AG04450 (cell line): ENCODE measurements at regions not wholly inside any gene's neighbourhood (a gene's known extent, or its start where the extent isn't known, plus 50 kb on each side); places are given as distances from the start of the nearest gene placed in this dataset.
A peak's percentile ranks its signal among the peaks of the same experiment; 100 is the strongest.

Experiments used
- CTCF ChIA-PET: fragments of 300-600, 350-600 bp; formaldehyde crosslinking; extraction: SDS; loops from one replicate; lab custom pipeline; 2022; ENCODE audit warnings: antibody characterized with exemption, inconsistent platforms; lab: Charles Lee
- POLR2A ChIA-PET: fragments of 350-600 bp; formaldehyde crosslinking; extraction: SDS; loops from one replicate; lab custom pipeline; 2021; ENCODE audit warnings: antibody characterized with exemption, inconsistent platforms; lab: Yijun Ruan, JAX
- DNase-seq: peaks from one replicate; pipeline ENCODE4 v3.0.0-alpha.2; 2011; ENCODE audit warnings: low read depth, low spot score
- H3K27ac ChIP-seq: one replicate; pipeline ENCODE4 v1.5.1; 2012; ENCODE audit warnings: low read depth, low read length, control low read depth
- H3K27me3 ChIP-seq: one replicate; pipeline ENCODE4 v1.6.0; 2012; ENCODE audit warnings: low read length; ENCODE audit not compliant: control insufficient read depth, insufficient read depth
- H3K4me3 ChIP-seq: 2 replicates; pipeline ENCODE4 v1.5.1; 2011; ENCODE audit warnings: mild to moderate bottlenecking, low read depth, low read length, control low read depth
- H3K9me3 ChIP-seq: 2 replicates; pipeline ENCODE4 v1.5.1; 2012; ENCODE audit warnings: low read length; ENCODE audit not compliant: control insufficient read depth, insufficient read depth
- TF ChIP-seq, protein P1 (sequence below): IDR thresholded peaks from 2 replicates; pipeline ENCODE4 v1.5.1; 2011; ENCODE audit warnings: low read depth, low read length, control low read depth, inconsistent platforms

DNA sequence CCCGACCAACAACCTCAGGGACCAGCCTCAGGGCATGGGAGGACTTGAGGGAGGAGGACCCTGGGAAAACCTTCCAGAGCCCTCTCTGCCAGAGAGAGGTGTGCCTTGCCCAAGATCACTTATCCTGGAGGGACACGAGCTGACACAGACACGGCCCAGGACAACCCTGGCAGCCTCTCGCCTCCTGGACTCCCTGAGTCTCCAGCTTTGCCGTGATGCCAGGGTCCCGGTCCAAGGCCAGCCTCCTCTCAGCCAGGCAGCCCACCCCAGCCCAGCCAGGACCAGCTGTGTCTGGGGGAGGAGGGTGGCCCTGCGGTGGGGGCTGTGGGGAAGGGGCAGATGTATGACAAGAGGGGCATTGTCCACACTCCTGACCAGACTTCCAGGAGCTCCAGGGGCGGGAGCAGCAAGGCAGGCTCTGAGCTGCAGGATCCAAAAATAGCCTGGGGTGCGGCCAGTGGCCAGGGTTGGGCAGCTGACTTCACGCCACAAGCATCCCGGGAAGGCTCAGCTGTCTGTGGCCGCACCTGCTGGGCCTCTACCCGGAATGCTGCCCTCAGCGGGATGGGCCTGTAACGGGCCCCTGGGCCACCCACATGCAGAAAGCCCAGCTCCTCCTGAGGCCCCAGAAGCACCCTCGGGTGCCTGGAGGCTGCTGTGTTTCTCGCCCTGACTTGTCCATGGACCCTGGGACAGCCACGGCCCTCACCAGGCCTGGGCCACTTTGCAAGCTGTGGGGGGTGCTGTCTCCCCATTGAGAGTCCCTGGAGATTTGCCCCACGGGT is 65.5 kb upstream of the GPC1 start:
- H3K27me3 ChIP-seq: no peaks in the 10 kb centered on the region
- ChIA-PET CTCF (no interaction called here), POLR2A (interaction anchor here (0.8 to 1.3 kb wide), 5 partner anchors 12 to 66 kb away, joined by 3 to 17 read pairs (median 3); no protein-coding TSS in a partner anchor)
- no peaks in the 10 kb centered on the region; the same call in 1 of the 2 replicates for H3K9me3 ChIP-seq
- peak; percentile 89 for DNase-seq
- H3K27ac ChIP-seq: peak overlapping the region; percentile 97
- no peak overlapping the region for H3K4me3 ChIP-seq
- TF ChIP-seq, protein P1, sequence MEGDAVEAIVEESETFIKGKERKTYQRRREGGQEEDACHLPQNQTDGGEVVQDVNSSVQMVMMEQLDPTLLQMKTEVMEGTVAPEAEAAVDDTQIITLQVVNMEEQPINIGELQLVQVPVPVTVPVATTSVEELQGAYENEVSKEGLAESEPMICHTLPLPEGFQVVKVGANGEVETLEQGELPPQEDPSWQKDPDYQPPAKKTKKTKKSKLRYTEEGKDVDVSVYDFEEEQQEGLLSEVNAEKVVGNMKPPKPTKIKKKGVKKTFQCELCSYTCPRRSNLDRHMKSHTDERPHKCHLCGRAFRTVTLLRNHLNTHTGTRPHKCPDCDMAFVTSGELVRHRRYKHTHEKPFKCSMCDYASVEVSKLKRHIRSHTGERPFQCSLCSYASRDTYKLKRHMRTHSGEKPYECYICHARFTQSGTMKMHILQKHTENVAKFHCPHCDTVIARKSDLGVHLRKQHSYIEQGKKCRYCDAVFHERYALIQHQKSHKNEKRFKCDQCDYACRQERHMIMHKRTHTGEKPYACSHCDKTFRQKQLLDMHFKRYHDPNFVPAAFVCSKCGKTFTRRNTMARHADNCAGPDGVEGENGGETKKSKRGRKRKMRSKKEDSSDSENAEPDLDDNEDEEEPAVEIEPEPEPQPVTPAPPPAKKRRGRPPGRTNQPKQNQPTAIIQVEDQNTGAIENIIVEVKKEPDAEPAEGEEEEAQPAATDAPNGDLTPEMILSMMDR: no peak; the same call in 1 of the 2 replicates

DNA sequence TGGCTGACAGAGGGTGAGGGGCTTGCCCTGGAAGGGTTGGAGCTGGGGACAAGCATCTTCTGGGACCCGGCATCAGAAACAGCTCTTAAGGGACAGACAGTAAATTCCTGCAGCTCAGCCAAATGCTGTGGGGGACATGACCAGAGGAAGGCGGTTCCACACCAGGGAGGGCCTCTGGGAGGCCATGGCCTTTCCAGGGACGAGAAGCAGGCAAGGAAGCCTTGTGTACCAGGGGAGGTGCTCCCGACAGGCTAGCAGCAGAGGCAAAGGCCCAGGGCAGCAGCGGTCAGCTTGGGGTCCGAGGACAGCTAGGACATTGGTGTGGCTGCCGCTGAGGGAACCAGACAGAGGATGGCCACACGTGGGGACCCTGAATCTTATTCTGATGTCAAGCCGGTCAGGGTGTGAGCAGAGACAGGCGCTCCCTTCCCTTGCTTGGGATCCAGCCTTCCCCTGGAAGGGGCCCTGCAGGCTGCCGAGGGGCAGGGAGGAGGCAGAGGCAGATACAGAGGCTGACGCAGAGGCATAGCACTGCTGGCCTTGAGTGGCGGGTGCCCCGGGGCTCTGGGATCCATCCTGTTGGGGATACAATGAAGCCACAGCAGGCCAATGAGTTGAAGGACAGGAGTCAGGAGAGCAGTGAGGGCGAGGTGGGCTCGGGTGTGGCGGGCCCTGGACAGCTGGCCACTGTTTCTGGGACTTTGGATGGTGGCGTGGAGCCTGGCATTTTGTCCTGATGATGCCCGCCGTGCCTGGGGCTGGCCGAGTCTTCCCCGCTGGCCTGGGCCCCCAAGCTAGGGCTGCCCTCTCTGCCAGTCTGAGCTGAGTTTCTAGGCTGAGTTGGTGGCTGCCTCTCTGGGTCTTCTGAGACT is 64.1 kb upstream of the GPC1 start:
- DNase-seq: no peak
- TF ChIP-seq, protein P1: no peak
- Histone ChIP-seq H3K9me3 (peaks cover 3% of the 10 kb centered on the region; the same call in 1 of the 2 replicates), H3K4me3 (no peak overlapping the region), H3K27me3 (no peaks in the 10 kb centered on the region), H3K27ac (no peak overlapping the region)
- ChIA-PET CTCF (no interaction called here), POLR2A (no interaction called here)

DNA sequence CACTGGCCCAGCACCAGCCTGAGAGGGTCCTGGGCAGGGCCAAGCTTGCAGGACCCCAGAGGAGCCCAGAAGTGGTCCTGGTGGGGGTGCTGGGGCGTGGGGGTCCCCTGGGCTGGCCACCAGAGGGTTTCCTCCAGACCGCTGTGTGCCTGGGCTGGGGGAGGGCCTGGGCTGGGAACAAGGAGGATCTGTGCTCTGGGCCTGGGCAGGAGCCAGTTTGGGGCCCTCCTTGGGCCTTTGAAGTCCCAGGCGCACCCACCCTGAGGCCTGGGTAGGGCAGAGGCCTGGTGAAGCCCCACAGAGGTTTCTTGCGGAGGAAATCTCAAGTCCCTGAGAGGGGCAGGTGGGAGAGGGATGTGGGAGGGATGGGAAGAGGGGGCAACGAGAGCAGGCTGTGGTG is 63.4 kb upstream of the GPC1 start:
- no peak for DNase-seq
- POLR2A ChIA-PET: no interaction called here
- TF ChIP-seq, protein P1: no peak
- peaks cover 3% of the 10 kb centered on the region; the same call in 1 of the 2 replicates for H3K9me3 ChIP-seq
- CTCF ChIA-PET: no interaction called here
- H3K27ac ChIP-seq: no peak overlapping the region
- H3K27me3 ChIP-seq: no peaks in the 10 kb centered on the region
- no peak overlapping the region for H3K4me3 ChIP-seq

DNA sequence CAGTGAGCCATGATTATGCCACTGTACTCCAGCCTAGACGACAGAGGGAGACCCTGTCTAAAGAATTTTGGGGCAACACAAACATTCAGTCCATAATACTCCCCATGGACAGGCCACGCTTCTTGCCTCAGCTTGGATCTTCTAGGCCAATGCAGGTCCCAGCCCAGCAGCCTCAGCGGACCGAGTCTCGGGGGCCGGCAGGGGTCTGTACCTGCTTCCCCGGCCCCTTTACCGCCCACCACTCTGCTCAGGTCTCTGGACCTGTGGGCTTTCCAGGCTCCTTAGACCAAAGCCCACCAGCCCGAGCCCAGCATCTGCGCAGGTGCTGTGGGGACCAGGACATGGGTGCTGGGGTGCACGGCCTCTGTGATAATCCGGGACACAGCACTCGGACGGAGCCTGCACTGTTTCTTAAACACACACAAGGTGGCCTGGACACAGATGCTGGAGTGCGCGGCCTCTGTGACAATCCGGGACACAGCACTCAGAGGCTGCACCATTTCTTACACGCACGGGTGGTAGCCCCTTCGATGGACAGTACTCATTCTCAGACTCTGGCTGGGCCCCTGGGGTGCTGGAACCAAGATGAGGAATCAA is 62.1 kb upstream of the GPC1 start:
- DNase-seq: no peak
- TF ChIP-seq, protein P1: no peak
- ChIA-PET CTCF (no interaction called here), POLR2A (interaction anchor here (1.2 to 1.9 kb wide), 3 partner anchors 12 to 53 kb away, joined by 4 to 10 read pairs (median 7); no protein-coding TSS in a partner anchor)
- Histone ChIP-seq H3K27me3 (no peaks in the 10 kb centered on the region), H3K9me3 (peaks cover 3% of the 10 kb centered on the region; the same call in 1 of the 2 replicates), H3K27ac (peak overlapping the region; percentile 91), H3K4me3 (no peak overlapping the region)
